ENCODE measurements at regions not wholly inside any gene's neighbourhood (a gene's known extent, or its start where the extent isn't known, plus 50 kb on each side); places are given as distances from the start of the nearest gene placed in this dataset.

DNA sequence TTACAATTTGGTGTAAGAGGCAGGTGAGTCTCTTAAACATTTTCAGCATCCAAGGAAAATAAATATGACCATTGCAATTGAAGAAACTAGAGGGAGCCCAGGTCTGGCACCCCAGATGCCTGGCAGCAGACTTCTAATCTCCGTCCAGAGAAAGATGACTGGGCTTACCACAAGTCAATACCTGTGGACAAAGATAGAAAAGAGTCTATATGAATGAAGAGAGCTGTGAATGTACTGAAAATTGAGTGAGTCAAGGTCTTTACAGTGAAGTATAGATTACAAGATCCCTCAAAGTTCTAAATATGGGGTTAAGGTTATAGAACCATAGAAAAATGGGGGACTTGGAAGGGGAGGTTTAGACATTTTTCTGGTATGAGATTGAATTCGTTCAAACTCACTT lies 827.4 kb upstream of the NR2F2 start:
- Histone ChIP-seq H3K4me2 (no peak overlapping the region), H3F3A (replicated peaks; ENCODE audit: insufficient read depth) (no peaks in the 10 kb centered on the region), H2AFZ (ENCODE audit: low read depth) (no peak overlapping the region), H3K4me1 (ENCODE audit: control insufficient read depth in 1 of 2, insufficient read depth in 2 of 2, low read depth in 1 of 2, low read length in 1 of 2) (no peaks in the 10 kb centered on the region), H3K9ac (no peak overlapping the region), H3K36me3 (replicated peaks in 1 of 2; ENCODE audit: control insufficient read depth in 1 of 2, insufficient read depth in 2 of 2, low read length in 1 of 2) (no peaks in the 10 kb centered on the region), H3K9me2 (no peaks in the 10 kb centered on the region), H4K20me1 (ENCODE audit: insufficient read depth) (no peaks in the 10 kb centered on the region), H3K79me2 (ENCODE audit: insufficient read depth) (no peaks in the 10 kb centered on the region), H3K27ac (ENCODE audit: low read depth in 2 of 2, low read length in 1 of 2) (no peak overlapping the region), H3K4me3 (ENCODE audit: low read depth in 2 of 2, low read length in 1 of 2) (no peak overlapping the region), H3K27me3 (ENCODE audit: insufficient read depth) (no peaks in the 10 kb centered on the region), H3K9me3 (no peaks in the 10 kb centered on the region)
- POLR2A ChIA-PET = no interaction called here
- TF ChIP-seq GABPA (IDR thresholded peaks at IDR 0.05; ENCODE audit: low read depth) (no peak), SIN3A (IDR thresholded peaks at IDR 0.05; ENCODE audit: borderline replicate concordance, low read depth, low read length) (no peak), REST (IDR thresholded peaks at IDR 0.05; ENCODE audit: low read depth, low read length) (no peak), MXI1 (IDR thresholded peaks at IDR 0.05; ENCODE audit: low read depth, low read length) (no peak), EZH2phosphoT487 (IDR thresholded peaks at IDR 0.05; ENCODE audit: borderline replicate concordance, low read depth) (no peak), NFIC (IDR thresholded peaks at IDR 0.05; ENCODE audit: borderline replicate concordance) (no peak), TAF1 (IDR thresholded peaks at IDR 0.05; ENCODE audit: borderline replicate concordance, low read depth, low read length) (no peak), FOSL2 (IDR thresholded peaks at IDR 0.05; ENCODE audit: borderline replicate concordance, low read depth) (no peak)
- TF ChIP-seq, protein P1, sequence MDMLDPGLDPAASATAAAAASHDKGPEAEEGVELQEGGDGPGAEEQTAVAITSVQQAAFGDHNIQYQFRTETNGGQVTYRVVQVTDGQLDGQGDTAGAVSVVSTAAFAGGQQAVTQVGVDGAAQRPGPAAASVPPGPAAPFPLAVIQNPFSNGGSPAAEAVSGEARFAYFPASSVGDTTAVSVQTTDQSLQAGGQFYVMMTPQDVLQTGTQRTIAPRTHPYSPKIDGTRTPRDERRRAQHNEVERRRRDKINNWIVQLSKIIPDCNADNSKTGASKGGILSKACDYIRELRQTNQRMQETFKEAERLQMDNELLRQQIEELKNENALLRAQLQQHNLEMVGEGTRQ (IDR thresholded peaks at IDR 0.05; ENCODE audit: borderline replicate concordance, low read depth, low read length) = no peak
- DNase-seq = no peak
- CTCF ChIA-PET = no interaction called here
- 2% methylated on average over 2 of the region's 2 CpGs for WGBS (ENCODE audit: low lambda C conversion rate)

- Histone ChIP-seq H3K27me3 (ENCODE audit: insufficient read depth) (no peaks in the 10 kb centered on the region), H3K9ac (no peak overlapping the region), H3F3A (replicated peaks; ENCODE audit: insufficient read depth) (no peaks in the 10 kb centered on the region), H3K9me2 (no peaks in the 10 kb centered on the region), H3K36me3 (replicated peaks in 1 of 2; ENCODE audit: control insufficient read depth in 1 of 2, insufficient read depth in 2 of 2, low read length in 1 of 2) (no peaks in the 10 kb centered on the region), H2AFZ (ENCODE audit: low read depth) (no peak overlapping the region), H3K9me3 (no peaks in the 10 kb centered on the region), H3K4me3 (ENCODE audit: low read depth in 2 of 2, low read length in 1 of 2) (no peak overlapping the region), H4K20me1 (ENCODE audit: insufficient read depth) (no peaks in the 10 kb centered on the region), H3K79me2 (ENCODE audit: insufficient read depth) (no peaks in the 10 kb centered on the region), H3K4me1 (ENCODE audit: control insufficient read depth in 1 of 2, insufficient read depth in 2 of 2, low read depth in 1 of 2, low read length in 1 of 2) (no peaks in the 10 kb centered on the region), H3K27ac (ENCODE audit: low read depth in 2 of 2, low read length in 1 of 2) (no peak overlapping the region), H3K4me2 (no peak overlapping the region)
- no peak for DNase-seq
- POLR2A ChIA-PET = no interaction called here
- WGBS (ENCODE audit: low lambda C conversion rate) = 38% methylated on average over 3 of the region's 3 CpGs
- CTCF ChIA-PET = no interaction called here
- no peak for TF ChIP-seq RCOR1 (IDR thresholded peaks at IDR 0.05; ENCODE audit: low read length)
- TF ChIP-seq TCF12 (IDR thresholded peaks at IDR 0.05) = no peak
- TF ChIP-seq NRF1 (IDR thresholded peaks at IDR 0.05; ENCODE audit: low read depth, low read length) = no peak
- no peak for TF ChIP-seq FOSL2 (IDR thresholded peaks at IDR 0.05; ENCODE audit: borderline replicate concordance, low read depth)
These were observed 826.8 kb upstream of the NR2F2 start for GRCh38 chr15:95503640-95504225.
